ENCODE measurements at regions not wholly inside any gene's neighbourhood (a gene's known extent, or its start where the extent isn't known, plus 50 kb on each side); places are given as distances from the start of the nearest gene placed in this dataset.

DNA sequence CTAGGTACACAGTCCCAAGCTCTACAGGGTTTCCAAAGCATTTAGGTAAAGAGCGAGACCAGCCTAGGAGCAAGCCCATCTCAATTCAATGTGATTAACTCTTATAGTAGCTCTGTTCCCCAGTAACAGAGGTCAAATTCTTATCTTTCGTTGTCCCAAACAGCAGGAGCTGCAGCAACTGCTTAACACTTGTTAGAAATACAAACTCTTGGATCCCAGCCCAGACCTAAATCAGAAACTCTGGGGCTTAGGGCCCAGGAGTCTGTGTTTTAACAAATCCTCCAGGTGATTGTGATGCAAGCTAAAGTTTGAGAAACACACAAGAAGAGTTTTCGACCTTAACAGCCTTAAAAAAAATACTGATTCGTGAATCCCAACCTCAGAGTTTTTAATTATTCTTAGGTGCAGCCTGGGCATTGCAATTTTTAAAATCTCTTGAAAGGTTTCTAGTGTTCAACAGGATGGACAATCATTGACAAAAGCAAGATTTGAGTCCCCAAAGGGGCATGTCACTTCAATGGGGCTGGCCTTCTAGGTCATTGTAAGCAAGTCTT lies 127.4 kb upstream of the HCRTR2 start:
- TF ChIP-seq, protein P1, sequence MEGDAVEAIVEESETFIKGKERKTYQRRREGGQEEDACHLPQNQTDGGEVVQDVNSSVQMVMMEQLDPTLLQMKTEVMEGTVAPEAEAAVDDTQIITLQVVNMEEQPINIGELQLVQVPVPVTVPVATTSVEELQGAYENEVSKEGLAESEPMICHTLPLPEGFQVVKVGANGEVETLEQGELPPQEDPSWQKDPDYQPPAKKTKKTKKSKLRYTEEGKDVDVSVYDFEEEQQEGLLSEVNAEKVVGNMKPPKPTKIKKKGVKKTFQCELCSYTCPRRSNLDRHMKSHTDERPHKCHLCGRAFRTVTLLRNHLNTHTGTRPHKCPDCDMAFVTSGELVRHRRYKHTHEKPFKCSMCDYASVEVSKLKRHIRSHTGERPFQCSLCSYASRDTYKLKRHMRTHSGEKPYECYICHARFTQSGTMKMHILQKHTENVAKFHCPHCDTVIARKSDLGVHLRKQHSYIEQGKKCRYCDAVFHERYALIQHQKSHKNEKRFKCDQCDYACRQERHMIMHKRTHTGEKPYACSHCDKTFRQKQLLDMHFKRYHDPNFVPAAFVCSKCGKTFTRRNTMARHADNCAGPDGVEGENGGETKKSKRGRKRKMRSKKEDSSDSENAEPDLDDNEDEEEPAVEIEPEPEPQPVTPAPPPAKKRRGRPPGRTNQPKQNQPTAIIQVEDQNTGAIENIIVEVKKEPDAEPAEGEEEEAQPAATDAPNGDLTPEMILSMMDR (IDR thresholded peaks at IDR 0.05 in 2 of 3, conservative IDR thresholded peaks at IDR 0.05 in 1 of 3; ENCODE audit: borderline replicate concordance in 1 of 3, insufficient read depth in 1 of 3, low read depth in 2 of 3, low read length in 2 of 3), result no peak
- TF ChIP-seq EZH2phosphoT487 (IDR thresholded peaks at IDR 0.05; ENCODE audit: borderline replicate concordance), result no peak
- TF ChIP-seq, protein P2, sequence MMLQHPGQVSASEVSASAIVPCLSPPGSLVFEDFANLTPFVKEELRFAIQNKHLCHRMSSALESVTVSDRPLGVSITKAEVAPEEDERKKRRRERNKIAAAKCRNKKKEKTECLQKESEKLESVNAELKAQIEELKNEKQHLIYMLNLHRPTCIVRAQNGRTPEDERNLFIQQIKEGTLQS (IDR thresholded peaks at IDR 0.05), result no peak
- no peak for TF ChIP-seq CEBPB (IDR thresholded peaks at IDR 0.05; ENCODE audit: low read depth)
- TF ChIP-seq POLR2AphosphoS5 (IDR thresholded peaks at IDR 0.05; ENCODE audit: low read depth, low read length), result no peak
- no peak for TF ChIP-seq SRF (IDR thresholded peaks at IDR 0.05; ENCODE audit: low read depth)
- no peak for TF ChIP-seq SP1 (IDR thresholded peaks at IDR 0.05; ENCODE audit: low read depth)
- TF ChIP-seq, protein P3, sequence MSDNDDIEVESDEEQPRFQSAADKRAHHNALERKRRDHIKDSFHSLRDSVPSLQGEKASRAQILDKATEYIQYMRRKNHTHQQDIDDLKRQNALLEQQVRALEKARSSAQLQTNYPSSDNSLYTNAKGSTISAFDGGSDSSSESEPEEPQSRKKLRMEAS (IDR thresholded peaks at IDR 0.05), result no peak

Measured in HCT116 (cell line).